HG03565 (cell line): ENCODE measurements at regions not wholly inside any gene's neighbourhood (a gene's known extent, or its start where the extent isn't known, plus 50 kb on each side); places are given as distances from the start of the nearest gene placed in this dataset.
"Not testable (repeated sequence)": the region's sequence is repeated elsewhere in the genome, so short reads cannot be mapped to it uniquely, and the experiment has no call there.

Experiments used
- ATAC-seq: cut with Tn5 transposase; IDR thresholded peaks from one replicate; pipeline ENCODE4 v1.9.1; 2021; ENCODE audit warnings: mild to moderate bottlenecking, moderate library complexity; ENCODE audit not compliant: unreplicated experiment

- ATAC-seq, result no peak
Measured at GRCh38 chr4:175273995-175274753, 356.0 kb downstream of the ADAM29 start.

- ATAC-seq, result no peak
Measured at GRCh38 chr4:175277816-175278215, 359.7 kb downstream of the ADAM29 start.

- no peak for ATAC-seq
Measured at GRCh38 chr4:175280153-175280552, 362.0 kb downstream of the ADAM29 start.

- no peak for ATAC-seq
Measured at GRCh38 chr4:175281894-175282293, 363.7 kb downstream of the ADAM29 start.

GRCh38 chr4:175282407-175282806, 364.2 kb downstream of the ADAM29 start:
- ATAC-seq, result no peak

- no peak for ATAC-seq
Measured at GRCh38 chr4:175290401-175290800, 372.2 kb downstream of the ADAM29 start.

- no peak for ATAC-seq
Measured at GRCh38 chr4:175297965-175298565, 379.9 kb downstream of the ADAM29 start.

- no peak for ATAC-seq
Measured at GRCh38 chr4:175306436-175306835, 388.3 kb downstream of the ADAM29 start.

GRCh38 chr4:175307326-175307725, 389.2 kb downstream of the ADAM29 start:
- ATAC-seq, result no peak

GRCh38 chr4:175308236-175308635, 390.1 kb downstream of the ADAM29 start:
- no peak for ATAC-seq

GRCh38 chr4:175309041-175309440, 390.9 kb downstream of the ADAM29 start:
- ATAC-seq, result no peak

GRCh38 chr4:175325230-175325629, 407.1 kb downstream of the ADAM29 start:
- no peak for ATAC-seq

- no peak for ATAC-seq
Measured at GRCh38 chr4:175326796-175327195, 408.6 kb downstream of the ADAM29 start.

- no peak for ATAC-seq
Measured at GRCh38 chr4:175330236-175330635, 412.1 kb downstream of the ADAM29 start.

- no peak for ATAC-seq
Measured at GRCh38 chr4:175330652-175331051, 412.5 kb downstream of the ADAM29 start.

GRCh38 chr4:175335331-175335730, 417.2 kb downstream of the ADAM29 start:
- no peak for ATAC-seq

GRCh38 chr4:175336570-175336969, 418.4 kb downstream of the ADAM29 start:
- not testable (repeated sequence) for ATAC-seq

GRCh38 chr4:175339100-175339707, 421.0 kb downstream of the ADAM29 start:
- ATAC-seq, result no peak

- ATAC-seq, result no peak
Measured at GRCh38 chr4:175341203-175341755, 423.1 kb downstream of the ADAM29 start.

GRCh38 chr4:175346376-175346775, 428.2 kb downstream of the ADAM29 start:
- no peak for ATAC-seq

GRCh38 chr4:175350246-175350645, 432.1 kb downstream of the ADAM29 start:
- ATAC-seq, result no peak

GRCh38 chr4:175351473-175351872, 433.3 kb downstream of the ADAM29 start:
- no peak for ATAC-seq
